Lower leg skin (tissue), 4 donors: ENCODE measurements at regions not wholly inside any gene's neighbourhood (a gene's known extent, or its start where the extent isn't known, plus 50 kb on each side); places are given as distances from the start of the nearest gene placed in this dataset.

Experiments used
- DNase-seq, 2 donors: peaks; one replicate each; pipeline ENCODE4 v3.0.0-alpha.2; 2019; ENCODE audit warnings: low spot score in 2 of 2
- H3K4me3 ChIP-seq: fragments of 200-600 bp; sonication (generic); 2 replicates; pipeline ENCODE4 v1.5.1; 2017; ENCODE audit warnings: mild to moderate bottlenecking, low read depth; ENCODE audit not compliant: poor library complexity, severe bottlenecking
- CTCF ChIP-seq, 3 donors: fragments of 450-650 bp; IDR thresholded peaks; one replicate each; pipeline ENCODE4 v1.5.1; 2016; ENCODE audit warnings: antibody characterized with exemption in 3 of 3, mild to moderate bottlenecking in 3 of 3, moderate library complexity in 2 of 3
- POLR2A ChIP-seq, 2 donors: fragments of 450-650 bp; IDR thresholded peaks; one replicate each; pipeline ENCODE4 v1.6.1; 2016 to 2017; ENCODE audit warnings: antibody characterized with exemption in 2 of 2, mild to moderate bottlenecking in 1 of 2, moderate library complexity in 1 of 2
- WGBS, 2 donors: methylation state at CpG; one replicate each; pipeline ENCODE4 v1.1.5; 2018; 5-methylcytosine and 5-hydroxymethylcytosine counted together
- intact Hi-C: fragments of 100-400 bp; cut with DNase I; formaldehyde crosslinking; loops from one replicate; pipeline ENCODE4 v1.15.0; 2023; ENCODE audit warnings: low total_unique reads

GRCh38 chr16:49158029-49158642 lies 123.5 kb downstream of the CBLN1 start:
- H3K4me3 ChIP-seq = no peak overlapping the region
- intact Hi-C loops = no loop called here
- 15 to 22% methylated on average over 2 of the region's 2 CpGs for WGBS, 2 donors
- TF ChIP-seq POLR2A (IDR thresholded peaks at IDR 0.05) (no peak), CTCF (IDR thresholded peaks at IDR 0.05) (no peak)
- DNase-seq = no peak

- WGBS, 2 donors = 79 to 81% methylated on average over 2 of the region's 2 CpGs
- intact Hi-C loops = no loop called here
- TF ChIP-seq POLR2A (IDR thresholded peaks at IDR 0.05) = no peak
- no peak for TF ChIP-seq CTCF (IDR thresholded peaks at IDR 0.05)
- no peak overlapping the region for H3K4me3 ChIP-seq
- DNase-seq = no peak
Measured at GRCh38 chr16:49150341-49150740, 131.3 kb downstream of the CBLN1 start.

- DNase-seq = no peak
- WGBS, 2 donors = 68 to 71% methylated on average over 4 of the region's 4 CpGs
- TF ChIP-seq POLR2A (IDR thresholded peaks at IDR 0.05) (no peak), CTCF (IDR thresholded peaks at IDR 0.05) (no peak)
- no peak overlapping the region for H3K4me3 ChIP-seq
- intact Hi-C loops = no loop called here
Measured at GRCh38 chr16:49148410-49148809, 133.2 kb downstream of the CBLN1 start.

GRCh38 chr16:49140618-49141017 lies 141.0 kb downstream of the CBLN1 start:
- H3K4me3 ChIP-seq = no peak overlapping the region
- no peak for TF ChIP-seq CTCF (IDR thresholded peaks at IDR 0.05)
- TF ChIP-seq POLR2A (IDR thresholded peaks at IDR 0.05) = no peak
- no peak for DNase-seq
- 56 to 63% methylated on average over 5 of the region's 5 CpGs for WGBS, 2 donors
- intact Hi-C loops = no loop called here

- DNase-seq = no peak
- H3K4me3 ChIP-seq = no peak overlapping the region
- intact Hi-C loops = loop anchor here (5.0 kb wide), 1 partner anchor 1223 kb away; no protein-coding TSS in a partner anchor
- TF ChIP-seq POLR2A (IDR thresholded peaks at IDR 0.05) = no peak
- no peak for TF ChIP-seq CTCF (IDR thresholded peaks at IDR 0.05)
- 57 to 69% methylated on average over 2 of the region's 2 CpGs for WGBS, 2 donors
Measured at GRCh38 chr16:49130397-49130796, 151.2 kb downstream of the CBLN1 start.

GRCh38 chr16:49129935-49130334 lies 151.7 kb downstream of the CBLN1 start:
- no peak for TF ChIP-seq POLR2A (IDR thresholded peaks at IDR 0.05)
- TF ChIP-seq CTCF (IDR thresholded peaks at IDR 0.05) = no peak
- DNase-seq = no peak
- H3K4me3 ChIP-seq = no peak overlapping the region
- intact Hi-C loops = loop anchor here (5.0 kb wide), 1 partner anchor 1223 kb away; no protein-coding TSS in a partner anchor
- 69 to 77% methylated on average over 1 of the region's 1 CpG for WGBS, 2 donors
